HG02623 (cell line): ENCODE measurements at regions not wholly inside any gene's neighbourhood (a gene's known extent, or its start where the extent isn't known, plus 50 kb on each side); places are given as distances from the start of the nearest gene placed in this dataset.
"Not testable (repeated sequence)": the region's sequence is repeated elsewhere in the genome, so short reads cannot be mapped to it uniquely, and the experiment has no call there.

Experiments
- ATAC-seq: cut with Tn5 transposase; IDR thresholded peaks from one replicate; pipeline ENCODE4 v1.9.1; 2021; ENCODE audit warnings: moderate library complexity; ENCODE audit not compliant: unreplicated experiment

- no peak for ATAC-seq
Observed at GRCh38 chr13:76630629-76631230, 255.5 kb downstream of the KCTD12 start.

DNA sequence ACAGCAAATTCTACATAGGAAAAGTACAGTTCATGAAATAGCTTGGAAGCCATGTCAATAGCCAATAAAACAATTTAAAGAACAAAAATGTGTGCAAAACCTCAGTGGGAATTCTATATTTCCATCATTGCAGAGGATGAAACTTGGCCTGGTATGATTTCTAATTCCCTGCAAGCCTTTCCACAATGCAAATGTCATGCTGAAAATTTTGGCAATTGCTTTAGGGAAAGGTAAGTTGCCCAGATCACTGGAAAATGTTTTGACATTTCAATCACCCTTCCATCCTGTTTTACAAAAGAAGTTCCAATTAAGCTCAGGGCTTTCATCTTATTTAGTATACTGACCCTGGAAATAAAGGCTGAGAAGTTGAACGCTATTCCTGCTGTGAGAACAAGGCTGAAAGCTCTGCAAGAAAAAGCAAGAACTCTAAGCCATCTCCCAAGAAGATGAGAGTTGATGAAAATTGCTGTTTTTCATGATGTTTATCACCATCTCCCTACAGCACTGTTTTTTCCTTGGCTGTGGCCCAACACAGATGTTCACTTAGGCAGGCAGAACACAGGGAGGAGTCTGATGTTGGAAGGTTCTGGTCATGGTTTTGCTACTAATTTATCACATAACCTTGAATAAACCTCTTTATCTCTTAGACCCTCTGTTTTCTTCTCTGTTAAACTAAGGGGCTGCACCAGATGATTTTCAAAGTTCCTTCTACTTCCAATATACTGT is 263.7 kb downstream of the KCTD12 start:
- no peak for ATAC-seq

DNA sequence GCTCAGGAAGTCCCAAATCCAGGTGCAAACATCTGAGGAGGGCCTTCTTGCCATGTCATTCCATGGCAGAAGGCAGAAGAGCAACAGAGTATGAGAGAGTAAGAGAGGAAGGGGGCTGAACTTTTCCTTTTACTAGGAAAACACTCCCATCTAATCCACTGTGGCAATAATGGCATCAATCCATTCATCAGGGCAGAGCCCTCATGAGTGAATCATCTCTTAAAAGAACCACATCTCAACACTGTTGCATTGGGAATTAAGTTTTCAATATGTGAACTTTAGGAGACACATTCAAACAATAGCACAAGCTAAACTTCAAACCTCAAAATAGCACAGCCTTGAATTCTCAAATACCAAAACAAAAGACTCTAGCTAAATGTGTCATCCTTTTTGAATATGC is 264.5 kb downstream of the KCTD12 start:
- ATAC-seq, result no peak

- no peak for ATAC-seq
Observed at GRCh38 chr13:76620036-76620435, 266.2 kb downstream of the KCTD12 start.

DNA sequence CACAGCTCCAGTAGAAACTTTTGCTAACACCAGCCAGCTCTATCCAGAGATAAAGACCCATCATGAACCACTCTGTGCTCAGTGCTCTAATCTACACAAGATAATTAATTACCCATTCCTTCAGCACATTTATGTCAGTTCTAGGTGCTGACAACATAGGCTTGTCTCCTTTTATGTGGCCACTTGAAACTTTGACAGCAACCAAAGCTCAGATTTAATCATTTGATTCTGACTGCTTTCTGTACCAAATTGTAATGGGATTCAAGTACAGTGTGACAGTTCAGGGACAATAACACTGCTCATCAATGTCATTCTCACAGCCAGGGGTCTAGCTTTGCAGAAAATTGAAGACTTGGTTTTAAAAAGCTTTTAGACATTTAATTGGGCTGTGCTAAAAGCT is 266.6 kb downstream of the KCTD12 start:
- ATAC-seq, result no peak

GRCh38 chr13:76610819-76611415 is 275.3 kb downstream of the KCTD12 start:
- ATAC-seq, result no peak

GRCh38 chr13:76609643-76610042 is 276.6 kb downstream of the KCTD12 start:
- no peak for ATAC-seq

- ATAC-seq, result no peak
Observed at GRCh38 chr13:76607866-76608265, 278.3 kb downstream of the KCTD12 start.

GRCh38 chr13:76600081-76600480 is 286.1 kb downstream of the KCTD12 start:
- ATAC-seq, result no peak

GRCh38 chr13:76597868-76598267 is 288.3 kb downstream of the KCTD12 start:
- ATAC-seq, result no peak

- ATAC-seq, result no peak
Observed at GRCh38 chr13:76596216-76596615, 290.0 kb downstream of the KCTD12 start.

DNA sequence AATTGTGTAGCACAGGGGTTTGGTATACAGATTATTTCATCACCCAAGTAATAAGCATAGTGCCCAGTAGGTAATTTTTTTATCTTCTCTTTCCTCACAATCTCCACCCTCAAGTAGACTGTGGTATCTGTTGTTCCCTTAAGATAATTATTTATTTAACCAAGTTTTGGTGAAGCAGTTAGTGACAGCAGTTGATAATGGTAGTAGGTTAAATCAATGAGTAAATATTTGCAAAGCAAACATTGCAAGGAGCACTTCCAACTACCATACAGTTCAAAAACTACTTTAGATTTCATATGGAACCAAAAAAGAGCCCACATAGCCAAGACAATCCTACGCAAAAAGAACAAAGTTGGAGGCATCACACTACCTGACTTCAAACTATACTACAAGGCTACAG is 291.8 kb downstream of the KCTD12 start:
- ATAC-seq, result no peak

DNA sequence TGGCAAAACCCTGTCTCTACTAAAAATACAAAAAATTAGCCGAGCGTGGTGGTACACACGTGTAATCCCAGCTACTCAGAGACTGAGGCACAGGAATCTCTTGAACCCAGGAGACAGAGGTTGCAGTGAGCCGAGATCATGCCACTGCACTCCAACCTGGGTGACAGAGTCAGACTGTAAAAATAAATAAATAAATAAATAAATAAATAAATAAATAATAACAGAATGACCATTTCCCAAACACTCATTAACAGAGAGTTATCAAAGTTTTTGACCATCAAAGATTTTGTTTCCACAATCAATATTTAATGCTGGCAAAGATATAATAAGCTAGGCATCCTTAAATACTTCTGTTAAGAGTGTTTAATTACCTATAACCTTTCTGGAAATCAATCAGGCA is 299.4 kb downstream of the KCTD12 start:
- ATAC-seq, result no peak

DNA sequence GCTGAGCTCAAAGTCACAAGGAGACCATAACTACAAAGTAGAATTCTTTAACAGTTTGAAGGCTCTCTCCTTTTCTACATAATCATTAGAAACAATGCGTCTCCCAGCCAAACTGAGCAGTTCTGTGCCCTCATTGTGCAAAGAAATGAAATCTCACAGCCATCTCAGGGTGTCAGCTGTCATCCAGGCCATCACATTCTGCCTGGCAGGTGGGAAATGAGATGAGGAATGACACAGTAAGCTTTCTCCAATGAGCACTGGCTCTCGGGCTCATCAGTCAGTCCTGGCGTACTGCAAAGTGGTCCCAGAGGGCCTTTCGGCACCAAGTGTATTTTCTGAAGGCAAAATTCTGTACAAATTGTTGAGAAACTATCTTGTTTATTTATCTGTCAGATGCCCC is 306.5 kb downstream of the KCTD12 start:
- ATAC-seq, result no peak

GRCh38 chr13:76575634-76576033 is 310.6 kb downstream of the KCTD12 start:
- not testable (repeated sequence) for ATAC-seq

DNA sequence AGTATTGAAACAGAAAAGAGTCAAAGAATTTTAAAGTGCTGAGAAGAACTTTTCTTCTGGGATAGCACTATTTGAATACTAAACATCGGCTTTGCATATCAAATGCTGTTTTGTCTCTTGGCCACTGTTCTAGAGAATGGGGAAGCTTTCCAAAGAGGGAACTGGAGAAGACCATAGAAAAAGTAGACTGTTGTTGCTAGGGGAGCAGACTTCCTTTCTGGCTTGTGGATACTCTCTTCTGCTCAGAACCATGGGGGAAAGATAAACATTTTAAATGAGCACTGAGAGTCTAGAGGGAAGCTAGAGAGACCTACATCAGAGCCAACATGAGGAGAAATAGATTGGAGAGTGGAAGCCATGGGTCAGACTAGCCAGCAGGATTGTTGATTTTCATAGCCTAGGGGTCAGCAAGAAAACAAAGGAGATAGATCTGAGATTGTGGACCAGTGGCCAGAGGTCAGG is 315.7 kb downstream of the KCTD12 start:
- no peak for ATAC-seq

DNA sequence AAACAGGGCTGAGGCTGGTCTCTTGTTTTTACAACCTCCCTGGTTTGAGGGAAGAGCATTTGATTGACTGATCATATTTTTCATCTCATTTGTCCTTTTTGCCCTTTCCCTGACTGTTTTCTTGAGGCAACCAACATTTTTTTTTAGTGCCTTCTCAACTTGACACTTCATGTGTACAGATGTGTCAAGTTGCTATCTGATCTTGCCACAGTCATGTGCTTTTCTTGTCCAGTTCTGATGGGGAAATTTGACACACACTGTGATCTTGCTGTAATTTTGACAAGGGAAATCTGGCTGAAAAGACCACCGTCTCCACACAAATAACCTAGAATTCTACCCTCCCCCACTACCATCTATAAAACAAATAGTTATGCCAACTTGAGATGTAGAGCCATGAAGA is 329.6 kb downstream of the KCTD12 start:
- no peak for ATAC-seq

DNA sequence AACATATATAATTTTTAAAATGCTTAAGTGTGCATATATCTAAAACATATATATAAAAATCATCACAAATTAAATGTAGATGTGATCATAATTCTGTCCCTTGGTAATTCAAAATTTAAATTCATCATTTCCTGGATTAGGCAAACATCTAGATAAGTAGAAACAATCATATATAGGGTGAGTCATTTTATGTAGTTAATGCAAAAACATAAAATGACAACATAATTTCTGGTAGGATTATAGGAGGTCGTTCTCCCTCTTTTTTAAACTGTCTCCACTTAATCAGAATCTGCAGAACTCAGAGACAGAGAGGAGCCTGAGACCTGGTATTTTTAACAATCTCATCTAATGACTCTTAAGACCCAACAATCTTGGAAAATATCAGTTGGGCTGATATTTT is 333.4 kb downstream of the KCTD12 start:
- no peak for ATAC-seq

DNA sequence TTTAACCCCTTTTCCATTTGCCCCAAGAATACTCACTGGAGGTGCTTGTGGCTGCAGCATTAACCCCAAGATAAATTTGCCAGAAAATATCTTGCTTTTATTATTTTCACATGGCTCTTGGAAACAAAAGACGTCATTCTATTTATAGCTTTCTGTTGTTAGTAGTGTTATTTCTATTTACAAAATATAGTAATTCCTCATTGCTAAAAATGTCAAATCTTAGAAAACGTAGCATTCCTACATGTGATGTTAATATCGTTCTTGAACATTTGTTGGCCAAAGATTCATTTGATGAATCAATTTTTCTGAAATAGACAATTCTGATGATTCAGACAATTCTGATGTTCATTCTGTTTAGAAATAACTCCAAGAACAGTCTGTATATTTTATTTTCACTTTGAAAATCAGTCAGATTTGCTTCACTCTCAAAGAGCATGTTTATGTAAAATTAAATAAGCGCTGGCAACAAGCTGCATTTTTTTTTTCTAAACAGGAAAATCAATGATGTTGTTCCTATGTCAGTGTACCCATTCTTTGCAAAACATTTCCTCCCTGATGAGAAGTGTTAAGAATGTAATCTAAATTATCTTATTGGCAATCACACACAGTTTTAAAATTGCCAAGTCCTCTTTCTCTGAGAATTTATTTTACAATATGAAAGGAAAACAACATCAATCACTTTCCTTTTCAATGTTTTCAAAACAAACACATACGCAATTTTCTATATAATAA is 334.0 kb downstream of the KCTD12 start:
- no peak for ATAC-seq

- no peak for ATAC-seq
Observed at GRCh38 chr13:76542176-76542575, 344.0 kb downstream of the KCTD12 start.

DNA sequence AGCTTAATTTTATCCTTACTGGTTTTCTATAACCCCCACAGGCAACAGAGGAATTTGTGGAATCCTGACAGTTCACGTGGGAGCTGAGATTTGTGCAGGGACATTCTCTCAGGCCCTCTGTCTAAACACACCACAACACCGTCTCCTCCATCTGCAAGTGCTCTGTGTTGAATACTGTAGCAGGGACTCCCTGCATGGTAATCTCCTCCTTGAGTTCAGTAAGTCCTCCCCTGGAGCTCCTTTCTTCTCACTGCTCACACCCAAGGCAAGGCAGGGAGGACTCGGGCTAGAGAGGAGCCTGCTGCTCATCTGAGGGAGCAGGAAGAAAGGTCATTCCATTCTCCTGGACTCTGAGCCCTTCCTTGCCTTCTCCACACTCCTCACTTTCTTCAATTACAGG is 348.2 kb downstream of the KCTD12 start:
- no peak for ATAC-seq

- ATAC-seq, result no peak
Observed at GRCh38 chr13:76533251-76533650, 353.0 kb downstream of the KCTD12 start.
